ENCODE measurements at regions not wholly inside any gene's neighbourhood (a gene's known extent, or its start where the extent isn't known, plus 50 kb on each side); places are given as distances from the start of the nearest gene placed in this dataset.

GRCh38 chr15:95741830-95742229, 588.7 kb upstream of the NR2F2 start:
- H3K4me1 ChIP-seq (ENCODE audit: control insufficient read depth, low read length): no peaks in the 10 kb centered on the region
- H3F3A ChIP-seq (ENCODE audit: control insufficient read depth, insufficient read depth): no peaks in the 10 kb centered on the region
- H3K79me2 ChIP-seq (ENCODE audit: control insufficient read depth, low read length): no peaks in the 10 kb centered on the region
- H3K4me2 ChIP-seq (ENCODE audit: low read length): no peak overlapping the region
- H3K27ac ChIP-seq (ENCODE audit: low read depth, low read length): no peak overlapping the region
- TF ChIP-seq CTCF (IDR thresholded peaks at IDR 0.05; ENCODE audit: low read depth, low read length, poor library complexity, severe bottlenecking) (no peak), EZH2phosphoT487 (IDR thresholded peaks at IDR 0.05; ENCODE audit: borderline replicate concordance, low read length) (no peak)
- H3K27me3 ChIP-seq (ENCODE audit: control insufficient read depth, low read length): no peaks in the 10 kb centered on the region
- H3K36me3 ChIP-seq (ENCODE audit: control insufficient read depth, low read length): no peaks in the 10 kb centered on the region
- no peaks in the 10 kb centered on the region for H3K9me3 ChIP-seq (ENCODE audit: control insufficient read depth, insufficient read depth, low read length)
- no peaks in the 10 kb centered on the region for H3K9me2 ChIP-seq (replicated peaks; ENCODE audit: control insufficient read depth, low read length)
- no peak overlapping the region for H3K4me3 ChIP-seq (ENCODE audit: low read length)
- H4K20me1 ChIP-seq (ENCODE audit: control insufficient read depth, insufficient read depth, low read depth, low read length): no peaks in the 10 kb centered on the region

- H3K9me3 ChIP-seq (ENCODE audit: control insufficient read depth, insufficient read depth, low read length): no peaks in the 10 kb centered on the region
- H3F3A ChIP-seq (ENCODE audit: control insufficient read depth, insufficient read depth): no peaks in the 10 kb centered on the region
- H3K4me2 ChIP-seq (ENCODE audit: low read length): no peak overlapping the region
- TF ChIP-seq EZH2phosphoT487 (IDR thresholded peaks at IDR 0.05; ENCODE audit: borderline replicate concordance, low read length) (no peak), CTCF (IDR thresholded peaks at IDR 0.05; ENCODE audit: low read depth, low read length, poor library complexity, severe bottlenecking) (no peak)
- H4K20me1 ChIP-seq (ENCODE audit: control insufficient read depth, insufficient read depth, low read depth, low read length): no peaks in the 10 kb centered on the region
- no peak overlapping the region for H3K27ac ChIP-seq (ENCODE audit: low read depth, low read length)
- H3K9me2 ChIP-seq (replicated peaks; ENCODE audit: control insufficient read depth, low read length): no peaks in the 10 kb centered on the region
- H3K4me1 ChIP-seq (ENCODE audit: control insufficient read depth, low read length): no peaks in the 10 kb centered on the region
- H3K79me2 ChIP-seq (ENCODE audit: control insufficient read depth, low read length): no peaks in the 10 kb centered on the region
- no peak overlapping the region for H3K4me3 ChIP-seq (ENCODE audit: low read length)
- no peaks in the 10 kb centered on the region for H3K27me3 ChIP-seq (ENCODE audit: control insufficient read depth, low read length)
- H3K36me3 ChIP-seq (ENCODE audit: control insufficient read depth, low read length): no peaks in the 10 kb centered on the region
Measured at GRCh38 chr15:95742256-95742655, 588.2 kb upstream of the NR2F2 start.

- no peaks in the 10 kb centered on the region for H3F3A ChIP-seq (ENCODE audit: control insufficient read depth, insufficient read depth)
- no peaks in the 10 kb centered on the region for H3K9me3 ChIP-seq (ENCODE audit: control insufficient read depth, insufficient read depth, low read length)
- TF ChIP-seq CTCF (IDR thresholded peaks at IDR 0.05; ENCODE audit: low read depth, low read length, poor library complexity, severe bottlenecking) (no peak), EZH2phosphoT487 (IDR thresholded peaks at IDR 0.05; ENCODE audit: borderline replicate concordance, low read length) (no peak)
- no peak overlapping the region for H3K4me3 ChIP-seq (ENCODE audit: low read length)
- no peaks in the 10 kb centered on the region for H3K27me3 ChIP-seq (ENCODE audit: control insufficient read depth, low read length)
- no peak overlapping the region for H3K27ac ChIP-seq (ENCODE audit: low read depth, low read length)
- no peaks in the 10 kb centered on the region for H4K20me1 ChIP-seq (ENCODE audit: control insufficient read depth, insufficient read depth, low read depth, low read length)
- no peaks in the 10 kb centered on the region for H3K9me2 ChIP-seq (replicated peaks; ENCODE audit: control insufficient read depth, low read length)
- no peaks in the 10 kb centered on the region for H3K36me3 ChIP-seq (ENCODE audit: control insufficient read depth, low read length)
- H3K4me1 ChIP-seq (ENCODE audit: control insufficient read depth, low read length): no peaks in the 10 kb centered on the region
- no peak overlapping the region for H3K4me2 ChIP-seq (ENCODE audit: low read length)
- no peaks in the 10 kb centered on the region for H3K79me2 ChIP-seq (ENCODE audit: control insufficient read depth, low read length)
Measured at GRCh38 chr15:95742836-95743235, 587.7 kb upstream of the NR2F2 start.

- no peak for TF ChIP-seq CTCF (IDR thresholded peaks at IDR 0.05; ENCODE audit: low read depth, low read length, poor library complexity, severe bottlenecking)
- TF ChIP-seq EZH2phosphoT487 (IDR thresholded peaks at IDR 0.05; ENCODE audit: borderline replicate concordance, low read length): no peak
- Histone ChIP-seq H3K4me3 (ENCODE audit: low read length) (no peak overlapping the region), H3K27ac (ENCODE audit: low read depth, low read length) (no peak overlapping the region), H4K20me1 (ENCODE audit: control insufficient read depth, insufficient read depth, low read depth, low read length) (no peaks in the 10 kb centered on the region), H3K4me1 (ENCODE audit: control insufficient read depth, low read length) (no peaks in the 10 kb centered on the region), H3K36me3 (ENCODE audit: control insufficient read depth, low read length) (no peaks in the 10 kb centered on the region), H3K27me3 (ENCODE audit: control insufficient read depth, low read length) (no peaks in the 10 kb centered on the region), H3F3A (ENCODE audit: control insufficient read depth, insufficient read depth) (no peaks in the 10 kb centered on the region), H3K9me2 (replicated peaks; ENCODE audit: control insufficient read depth, low read length) (no peaks in the 10 kb centered on the region), H3K4me2 (ENCODE audit: low read length) (no peak overlapping the region), H3K9me3 (ENCODE audit: control insufficient read depth, insufficient read depth, low read length) (no peaks in the 10 kb centered on the region), H3K79me2 (ENCODE audit: control insufficient read depth, low read length) (no peaks in the 10 kb centered on the region)
Measured at GRCh38 chr15:95757171-95757570, 573.3 kb upstream of the NR2F2 start.

Measured in DOHH2 (cell line).